IMR-90 (cell line): ENCODE measurements at regions not wholly inside any gene's neighbourhood (a gene's known extent, or its start where the extent isn't known, plus 50 kb on each side); places are given as distances from the start of the nearest gene placed in this dataset.

Source experiments
- ATAC-seq: fragments of 200-7000 bp; cut with Tn5 transposase; 2 replicates; pipeline ENCODE4 v1.9.1; 2020; ENCODE audit warnings: low read depth, mild to moderate bottlenecking, moderate library complexity
- BruUV-seq: library from RNA; stranded (reverse); fragments of 400-500 nt; replicated peaks from 2 replicates; lab custom pipeline; 2021; lab: Mats Ljungman, UMichigan
- CTCF ChIA-PET: fragments of 300-600 bp; formaldehyde crosslinking; extraction: SDS; loops from one replicate; lab custom pipeline; 2021; ENCODE audit warnings: antibody characterized with exemption; lab: Yijun Ruan, JAX
- POLR2A ChIA-PET: fragments of 300-600 bp; sonication (Branson Sonifier 250); formaldehyde crosslinking; loops from one replicate; lab custom pipeline; 2022; ENCODE audit warnings: antibody characterized with exemption; ENCODE audit not compliant: unreplicated experiment; lab: Charles Lee
- DNase-seq: peaks from one replicate; pipeline ENCODE4 v3.0.0; 2013
- H2AFZ ChIP-seq: replicated peaks from 2 replicates; pipeline ENCODE3; 2013; ENCODE audit warnings: low read length, mild to moderate bottlenecking; ENCODE audit not compliant: poor library complexity
- H2AK5ac ChIP-seq: 2 replicates; pipeline ENCODE4 v1.6.1; 2013; ENCODE audit warnings: low read depth, low read length, inconsistent platforms
- H2AK9ac ChIP-seq: replicated peaks from 2 replicates; pipeline ENCODE3; 2013; ENCODE audit warnings: mild to moderate bottlenecking, low read depth, low read length, moderate library complexity; ENCODE audit not compliant: poor library complexity
- H2BK120ac ChIP-seq: 2 replicates; pipeline ENCODE4 v1.6.1; 2013; ENCODE audit warnings: low read depth, low read length, inconsistent platforms
- H2BK15ac ChIP-seq: 3 replicates; pipeline ENCODE4 v1.6.1; 2013; ENCODE audit warnings: low read depth, low read length, inconsistent platforms
- H2BK20ac ChIP-seq: 2 replicates; pipeline ENCODE4 v1.6.1; 2013; ENCODE audit warnings: low read depth, mild to moderate bottlenecking, inconsistent platforms, low read length, moderate library complexity
- H2BK5ac ChIP-seq: 2 replicates; pipeline ENCODE4 v1.6.1; 2013; ENCODE audit warnings: mild to moderate bottlenecking, low read depth, low read length, inconsistent platforms; ENCODE audit not compliant: poor library complexity, severe bottlenecking
- H3K14ac ChIP-seq: replicated peaks from 2 replicates; pipeline ENCODE4 v1.6.1; 2013; ENCODE audit warnings: low read depth, low read length, inconsistent platforms
- H3K18ac ChIP-seq: 2 replicates; pipeline ENCODE4 v1.6.1; 2013; ENCODE audit warnings: low read depth, low read length, control low read depth
- H3K23ac ChIP-seq: 2 replicates; pipeline ENCODE4 v1.6.1; 2013; ENCODE audit warnings: low read depth, low read length, inconsistent platforms
- H3K27ac ChIP-seq: 2 replicates; pipeline ENCODE4 v1.5.1; 2013; ENCODE audit warnings: mild to moderate bottlenecking, control low read depth, low read length; ENCODE audit not compliant: insufficient read depth
- H3K27me3 ChIP-seq: 2 replicates; pipeline ENCODE4 v1.6.1; 2013; ENCODE audit warnings: low read length; ENCODE audit not compliant: control insufficient read depth, insufficient read depth
- H3K36me3 ChIP-seq: 2 replicates; pipeline ENCODE4 v1.6.1; 2013; ENCODE audit warnings: low read length, mixed read lengths; ENCODE audit not compliant: control insufficient read depth, insufficient read depth
- H3K4ac ChIP-seq: 2 replicates; pipeline ENCODE4 v1.6.1; 2013; ENCODE audit warnings: low read depth, low read length, inconsistent platforms
- H3K4me1 ChIP-seq: 2 replicates; pipeline ENCODE4 v1.6.1; 2013; ENCODE audit warnings: low read length, mixed read lengths; ENCODE audit not compliant: control insufficient read depth, insufficient read depth
- H3K4me2 ChIP-seq: 2 replicates; pipeline ENCODE4 v1.6.1; 2013; ENCODE audit warnings: low read depth, mild to moderate bottlenecking, control low read depth, low read length, moderate library complexity
- H3K4me3 ChIP-seq: 2 replicates; pipeline ENCODE4 v1.5.1; 2013; ENCODE audit warnings: low read depth, mild to moderate bottlenecking, control low read depth, low read length, moderate library complexity; ENCODE audit not compliant: insufficient read depth
- H3K56ac ChIP-seq: 2 replicates; pipeline ENCODE4 v1.6.1; 2013; ENCODE audit warnings: low read length, inconsistent platforms; ENCODE audit not compliant: insufficient read depth; ENCODE audit errors: extremely low read depth
- H3K79me1 ChIP-seq, 2 experiments: 2 replicates each; pipeline ENCODE4 v1.6.1; 2013; ENCODE audit warnings: low read length in 2 of 2, inconsistent platforms in 1 of 2, low read depth in 1 of 2
- H3K9ac ChIP-seq: 2 replicates; pipeline ENCODE4 v1.6.1; 2013; ENCODE audit warnings: low read depth, low read length, control low read depth
- H3K9me1 ChIP-seq: 2 replicates; pipeline ENCODE4 v1.6.1; 2013; ENCODE audit warnings: low read length, inconsistent platforms; ENCODE audit not compliant: insufficient read depth
- H3K9me3 ChIP-seq: 2 replicates; pipeline ENCODE4 v1.6.1; 2013; ENCODE audit warnings: low read length; ENCODE audit not compliant: control insufficient read depth, insufficient read depth
- H4K20me1 ChIP-seq: 2 replicates; pipeline ENCODE4 v1.6.1; 2013; ENCODE audit warnings: low read length, inconsistent platforms; ENCODE audit not compliant: insufficient read depth
- H4K5ac ChIP-seq: 2 replicates; pipeline ENCODE4 v1.6.1; 2013; ENCODE audit warnings: mild to moderate bottlenecking, low read depth, low read length, control low read depth
- H4K8ac ChIP-seq, 2 experiments: 2 replicates each; pipeline ENCODE4 v1.6.1; 2013; ENCODE audit warnings: low read depth in 2 of 2, low read length in 2 of 2, control low read depth in 1 of 2, inconsistent platforms in 1 of 2
- H4K91ac ChIP-seq: 2 replicates; pipeline ENCODE4 v1.6.1; 2013; ENCODE audit warnings: low read depth, low read length, inconsistent platforms; ENCODE audit not compliant: insufficient read depth
- CHD1 ChIP-seq: IDR thresholded peaks from 2 replicates; pipeline ENCODE4 v1.6.1; 2012; ENCODE audit warnings: low read depth, low read length, improper control_type of control experiment
- MAZ ChIP-seq: IDR thresholded peaks from 2 replicates; pipeline ENCODE4 v1.6.1; 2012; ENCODE audit warnings: low read depth, mild to moderate bottlenecking, low read length, improper control_type of control experiment, moderate library complexity, borderline replicate concordance
- NFE2L2 ChIP-seq: fragments of 150-350 bp; IDR thresholded peaks from 2 replicates; pipeline ENCODE4 v1.6.1; 2016; ENCODE audit warnings: low read depth, mild to moderate bottlenecking, low read length
- RAD21 ChIP-seq: IDR thresholded peaks from 2 replicates; pipeline ENCODE4 v1.6.1; 2012; ENCODE audit warnings: low read length, improper control_type of control experiment
- RCOR1 ChIP-seq: IDR thresholded peaks from 2 replicates; pipeline ENCODE4 v1.6.1; 2012; ENCODE audit warnings: mild to moderate bottlenecking, low read length, improper control_type of control experiment; ENCODE audit not compliant: insufficient replicate concordance
- SMC3 ChIP-seq: fragments of 150-350 bp; IDR thresholded peaks from 2 replicates; pipeline ENCODE4 v1.6.1; 2016; ENCODE audit warnings: low read depth, mild to moderate bottlenecking, antibody characterized with exemption, low read length, moderate library complexity
- WGBS, 2 experiments: methylation state at CpG; one replicate each; pipeline versions ENCODE4 v1.1.5 to v1.1.7; 2013; ENCODE audit warnings: missing lambda C conversion rate in 2 of 2; ENCODE audit not compliant: insufficient read length in 1 of 2; ENCODE audit errors: extremely low coverage in 2 of 2; 5-methylcytosine and 5-hydroxymethylcytosine counted together
- dilution Hi-C: fragments of 300-500 bp; cut with HindIII; formaldehyde crosslinking; loops from one replicate; pipeline ENCODE4 v1.14.3; 2018; ENCODE audit warnings: low sequenced_read_pairs; ENCODE audit not compliant: unreplicated experiment
- in situ Hi-C: fragments of 300-500 bp; cut with MboI; formaldehyde crosslinking; loops from 3 replicates; pipeline ENCODE4 v1.14.3; 2019; ENCODE audit warnings: low sequenced_read_pairs, inconsistent platforms, mixed read lengths
- intact Hi-C: fragments of 100-400 bp; cut with micrococcal nuclease; formaldehyde crosslinking; loops from 2 replicates; pipeline ENCODE4 v1.10.0; 2022
- TF ChIP-seq, protein P1 (sequence below): fragments of 150-350 bp; IDR thresholded peaks from 2 replicates; pipeline ENCODE4 v1.6.1; 2016; ENCODE audit warnings: low read depth, mild to moderate bottlenecking, low read length, moderate library complexity, borderline replicate concordance

DNA sequence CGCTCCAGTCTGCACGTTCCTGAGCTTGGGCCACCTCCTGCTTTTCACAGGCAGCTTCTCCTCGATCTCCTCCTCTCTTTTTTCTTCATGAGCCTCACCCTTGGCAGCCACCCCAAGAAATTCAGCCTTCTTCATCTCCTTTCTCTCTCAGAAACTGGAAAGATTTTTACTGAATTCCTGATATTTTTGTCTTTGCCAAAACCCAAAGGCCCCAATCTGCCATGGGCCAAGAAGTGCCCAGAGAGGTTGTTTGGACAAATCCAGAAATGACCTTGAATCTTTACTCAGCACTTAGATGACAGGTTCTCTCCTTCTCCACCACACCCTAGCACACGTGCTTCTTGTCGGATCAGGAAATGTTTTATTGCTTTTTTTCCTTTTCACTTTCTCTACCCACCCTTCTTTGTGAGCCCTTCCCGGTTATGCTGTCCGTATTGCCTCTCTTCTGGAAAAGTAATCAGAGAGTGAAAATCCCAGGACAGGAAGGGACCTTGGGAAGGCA lies 134.5 kb upstream of the TNP1 start:
- H3K56ac ChIP-seq = no peak overlapping the region
- no peaks in the 10 kb centered on the region for H4K20me1 ChIP-seq
- BruUV-seq = no TSS peak
- H3K14ac ChIP-seq = no peak overlapping the region
- no peaks in the 10 kb centered on the region; the same call in 1 of the 2 replicates for H3K9me1 ChIP-seq
- POLR2A ChIA-PET = no interaction called here
- no peak overlapping the region for H2AK5ac ChIP-seq
- dilution Hi-C loops (no loop called here), intact Hi-C loops (loop anchor here (5.0 kb wide), 1 partner anchor 297 kb away; the partner anchor contains the start of gene IGFBP5), in situ Hi-C loops (no loop called here)
- TF ChIP-seq MAZ (no peak), NFE2L2 (no peak), CHD1 (no peak), RCOR1 (no peak), RAD21 (no peak), SMC3 (no peak)
- TF ChIP-seq, protein P1, sequence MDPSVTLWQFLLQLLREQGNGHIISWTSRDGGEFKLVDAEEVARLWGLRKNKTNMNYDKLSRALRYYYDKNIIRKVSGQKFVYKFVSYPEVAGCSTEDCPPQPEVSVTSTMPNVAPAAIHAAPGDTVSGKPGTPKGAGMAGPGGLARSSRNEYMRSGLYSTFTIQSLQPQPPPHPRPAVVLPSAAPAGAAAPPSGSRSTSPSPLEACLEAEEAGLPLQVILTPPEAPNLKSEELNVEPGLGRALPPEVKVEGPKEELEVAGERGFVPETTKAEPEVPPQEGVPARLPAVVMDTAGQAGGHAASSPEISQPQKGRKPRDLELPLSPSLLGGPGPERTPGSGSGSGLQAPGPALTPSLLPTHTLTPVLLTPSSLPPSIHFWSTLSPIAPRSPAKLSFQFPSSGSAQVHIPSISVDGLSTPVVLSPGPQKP = no peak
- H2AFZ ChIP-seq = no peak overlapping the region
- H2AK9ac ChIP-seq = peak overlapping the region; percentile 15
- H2BK20ac ChIP-seq = no peak overlapping the region
- DNase-seq = no peak
- H3K4me1 ChIP-seq = peaks cover 9% of the 10 kb centered on the region
- no peak overlapping the region; the same call in 2 of the 3 replicates for H2BK15ac ChIP-seq
- no peak overlapping the region for H3K4ac ChIP-seq
- no peak overlapping the region for H3K9ac ChIP-seq
- CTCF ChIA-PET = no interaction called here
- no peak overlapping the region for H2BK120ac ChIP-seq
- H4K91ac ChIP-seq = no peak overlapping the region
- no peak overlapping the region for H3K23ac ChIP-seq
- H3K27ac ChIP-seq = no peak overlapping the region
- H3K4me3 ChIP-seq = no peak overlapping the region
- H2BK5ac ChIP-seq = no peak overlapping the region
- no peak overlapping the region for H4K5ac ChIP-seq
- H3K27me3 ChIP-seq = peaks cover 3% of the 10 kb centered on the region; the same call in 1 of the 2 replicates
- no peaks in the 10 kb centered on the region; the same call in 1 of the 2 replicates for H3K9me3 ChIP-seq
- ATAC-seq = no peak
- no CpG with 5 or more reads among the region's 7 CpGs for WGBS, 2 experiments
- no peak overlapping the region; the same call in 1 of the 2 replicates for H3K18ac ChIP-seq
- H3K79me1 ChIP-seq = no peaks in the 10 kb centered on the region
- no peaks in the 10 kb centered on the region for H3K36me3 ChIP-seq
- H4K8ac ChIP-seq = no peak overlapping the region
- no peak overlapping the region for H3K4me2 ChIP-seq
